GM19397 (cell line): ENCODE measurements at regions not wholly inside any gene's neighbourhood (a gene's known extent, or its start where the extent isn't known, plus 50 kb on each side); places are given as distances from the start of the nearest gene placed in this dataset.

ENCODE experiments used
- ATAC-seq: cut with Tn5 transposase; IDR thresholded peaks from one replicate; pipeline ENCODE4 v1.9.1; 2021; ENCODE audit warnings: mild to moderate bottlenecking, moderate library complexity; ENCODE audit not compliant: unreplicated experiment

DNA sequence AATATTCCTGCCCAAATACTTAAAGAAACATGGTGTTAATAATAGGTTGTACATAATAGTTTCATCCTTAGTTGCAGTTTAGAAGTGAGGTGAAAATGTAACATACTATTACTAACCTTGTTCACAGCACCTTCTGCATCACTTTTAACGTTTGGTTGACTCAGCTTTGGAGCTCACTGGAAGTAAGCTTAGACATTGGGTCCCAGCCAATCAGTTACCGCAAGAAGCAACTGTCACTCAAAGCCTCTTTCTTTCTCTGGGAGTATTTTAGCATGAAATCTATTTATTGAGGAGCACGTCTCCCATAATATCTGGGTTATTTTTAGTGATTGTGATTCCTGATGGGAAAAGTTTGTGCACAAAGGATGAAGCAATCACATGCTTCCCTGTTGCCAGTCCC lies 472.6 kb downstream of the SNAPC1 start:
- no peak for ATAC-seq

DNA sequence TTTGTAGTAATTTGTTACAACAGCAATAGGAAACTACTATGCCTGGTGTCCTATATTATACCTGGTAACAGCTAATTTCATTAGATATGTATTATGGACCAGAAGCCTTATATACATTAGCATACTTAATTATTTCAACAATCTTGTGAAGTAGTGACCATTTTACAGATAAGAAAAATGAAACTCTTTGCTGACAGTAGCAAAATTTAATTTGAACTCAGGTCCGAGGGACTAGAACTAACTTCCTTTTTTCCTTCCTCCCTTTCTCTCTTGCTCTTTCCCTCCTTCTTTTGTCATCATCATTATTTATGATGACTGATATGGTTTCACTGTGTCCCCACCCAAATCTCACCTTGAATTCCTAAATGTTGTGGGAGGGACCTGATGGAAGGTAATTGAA lies 482.0 kb downstream of the SNAPC1 start:
- ATAC-seq, result no peak

DNA sequence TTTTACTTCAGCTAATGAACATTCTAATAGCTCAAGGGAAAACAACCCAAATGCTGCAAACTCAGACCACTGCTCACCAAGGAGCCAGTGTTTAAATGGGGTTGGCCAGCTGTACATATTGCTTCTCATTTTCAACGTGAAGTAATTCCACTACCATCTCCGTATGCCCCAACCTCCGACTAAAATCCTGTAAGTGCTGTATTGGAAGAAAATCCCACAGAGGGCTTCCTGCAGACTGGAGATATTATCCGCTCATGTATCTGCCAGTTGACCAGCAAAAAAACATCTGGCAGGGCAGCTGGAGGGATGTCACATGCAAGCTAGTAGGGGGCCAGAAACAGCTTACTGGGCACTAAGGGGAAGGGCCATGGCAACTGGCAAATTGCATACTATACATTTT lies 485.0 kb downstream of the SNAPC1 start:
- no peak for ATAC-seq

- no peak for ATAC-seq
These were observed 489.0 kb downstream of the SNAPC1 start for GRCh38 chr14:62251237-62251636.

DNA sequence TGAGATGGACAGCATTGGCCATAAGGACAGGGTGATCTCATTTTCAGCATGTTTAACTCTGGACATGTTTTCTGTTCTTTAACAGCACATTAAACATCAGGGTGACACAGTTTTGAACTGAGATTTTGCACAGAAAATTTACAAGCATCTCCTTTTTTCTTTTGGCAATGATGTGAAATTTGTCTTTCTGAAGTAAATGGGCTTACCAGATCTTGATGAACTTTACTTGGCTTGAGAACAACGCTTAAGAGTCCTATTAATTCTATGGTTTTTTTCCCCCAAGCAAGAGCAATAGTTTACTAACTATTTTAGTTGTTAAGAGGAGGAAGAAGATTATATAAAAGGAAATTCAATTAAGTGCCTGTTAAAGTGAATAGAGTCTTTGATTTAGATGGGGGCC lies 491.0 kb downstream of the SNAPC1 start:
- no peak for ATAC-seq

DNA sequence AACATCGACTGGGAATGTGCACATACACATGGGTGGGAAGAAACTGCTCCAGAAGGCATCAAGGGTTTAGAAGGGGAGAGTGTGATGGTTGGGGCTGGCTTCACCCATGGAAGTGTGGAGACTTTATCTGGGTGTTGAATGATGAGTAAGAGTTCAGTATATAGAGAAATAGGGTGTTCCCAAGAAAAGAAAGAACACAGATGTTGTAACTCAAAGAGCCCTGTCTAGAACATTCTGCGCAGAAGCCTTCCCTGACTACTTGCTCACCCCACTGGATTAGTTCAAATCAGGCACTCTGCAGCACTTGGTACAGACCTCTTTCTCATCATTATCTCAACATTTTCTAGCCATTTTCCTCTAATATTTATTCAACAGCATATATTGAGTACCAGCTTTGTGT lies 491.7 kb downstream of the SNAPC1 start:
- ATAC-seq, result no peak

DNA sequence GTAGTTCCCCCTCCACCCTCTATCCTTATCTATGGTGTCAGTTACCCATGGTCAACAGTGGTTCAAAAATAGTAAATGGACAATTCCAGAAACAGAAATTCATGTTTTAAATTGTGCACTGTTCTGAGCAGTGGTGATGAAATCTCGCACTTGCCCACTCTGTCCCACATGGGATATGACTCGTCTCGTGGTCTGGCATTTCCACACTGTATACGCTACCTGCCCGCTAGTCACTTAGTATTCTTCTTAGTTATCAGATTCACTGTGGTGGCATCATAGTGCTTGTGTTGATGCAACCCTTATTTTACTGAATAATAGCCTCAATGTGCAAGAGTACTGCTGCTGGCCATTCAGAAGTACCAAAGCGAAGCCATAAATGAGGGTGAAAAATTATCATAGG lies 507.0 kb downstream of the SNAPC1 start:
- no peak for ATAC-seq

GRCh38 chr14:62270236-62270635 lies 508.0 kb downstream of the SNAPC1 start:
- ATAC-seq, result no peak

- ATAC-seq, result no peak
These were observed 518.1 kb downstream of the SNAPC1 start for GRCh38 chr14:62280366-62280765.

DNA sequence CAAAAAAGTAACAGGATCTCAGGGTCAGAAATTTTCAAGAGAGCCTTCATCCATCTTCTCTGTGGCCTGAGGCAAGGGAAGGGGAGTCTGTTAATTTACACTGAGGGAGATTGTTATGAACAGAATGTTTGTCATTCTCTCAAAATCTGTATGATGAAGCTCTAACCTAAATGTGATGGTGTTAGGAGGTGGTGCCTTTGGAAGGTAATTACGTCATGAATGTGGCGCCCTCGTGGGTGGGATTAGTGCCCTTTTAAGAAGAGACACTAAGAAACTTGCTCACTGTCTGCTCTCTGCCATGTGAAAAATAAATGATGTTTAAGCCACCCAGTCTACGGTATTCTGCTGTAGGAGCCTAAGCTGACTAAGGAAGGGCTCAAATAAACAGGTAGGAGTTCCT lies 521.6 kb downstream of the SNAPC1 start:
- no peak for ATAC-seq

GRCh38 chr14:62289471-62289870 lies 527.3 kb downstream of the SNAPC1 start:
- no peak for ATAC-seq

GRCh38 chr14:62301080-62301479 lies 538.9 kb downstream of the SNAPC1 start:
- no peak for ATAC-seq

- no peak for ATAC-seq
These were observed 539.7 kb downstream of the SNAPC1 start for GRCh38 chr14:62301911-62302310.

DNA sequence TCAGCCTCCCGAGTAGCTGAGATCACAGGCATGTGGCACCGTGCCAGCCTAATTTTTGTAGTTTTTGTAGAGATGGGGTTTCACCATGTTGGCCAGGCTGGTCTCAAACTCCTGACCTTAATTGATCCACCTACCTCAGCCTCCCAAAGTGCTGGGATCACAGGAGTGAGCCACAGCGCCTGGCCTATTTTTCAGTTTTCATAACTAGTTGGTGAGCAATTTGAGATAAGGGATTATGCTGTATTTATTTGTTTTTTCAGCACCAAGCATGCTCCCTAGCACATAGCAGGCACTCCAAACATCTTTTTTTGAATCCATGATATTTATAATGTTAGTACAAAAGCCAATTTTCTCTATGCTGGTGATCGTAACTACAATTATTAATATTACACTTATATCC lies 541.2 kb downstream of the SNAPC1 start:
- no peak for ATAC-seq

DNA sequence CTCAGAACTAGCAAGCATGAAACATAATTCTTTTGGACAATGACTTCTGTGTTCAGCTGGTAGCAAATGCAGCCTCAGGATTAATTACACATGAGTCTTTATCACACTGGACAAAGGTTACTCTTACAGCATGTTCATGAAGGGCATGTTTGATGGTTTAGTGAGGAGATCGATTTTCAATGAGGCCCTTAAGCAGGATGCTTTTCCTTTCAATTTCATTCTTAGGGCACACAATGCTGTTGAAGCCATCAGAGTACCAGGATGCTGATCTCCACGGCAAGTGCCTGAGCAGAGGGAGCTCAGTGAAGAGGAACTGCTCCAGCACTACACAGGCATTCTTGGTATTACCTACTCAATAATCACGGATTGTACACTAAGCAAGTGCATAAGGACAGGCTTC lies 542.0 kb downstream of the SNAPC1 start:
- ATAC-seq, result no peak

DNA sequence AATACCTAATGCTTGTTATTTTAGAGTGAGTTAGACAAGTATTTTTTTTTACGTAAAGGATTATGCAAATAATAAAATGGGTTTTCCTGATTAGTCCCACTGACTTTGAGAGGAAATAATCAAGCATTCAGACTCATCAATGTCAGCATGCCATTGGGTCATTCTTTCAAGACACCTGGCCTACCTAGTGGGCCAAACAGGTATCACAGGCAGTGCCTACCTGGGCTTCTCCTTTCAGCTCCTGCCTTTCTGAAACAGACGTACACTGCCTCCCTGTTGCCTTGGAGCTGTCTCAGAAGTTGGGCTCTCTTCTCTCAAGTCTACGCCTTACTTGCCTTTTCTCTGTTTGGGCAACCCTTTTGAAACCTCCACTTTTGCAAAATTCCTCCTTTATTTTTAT lies 545.6 kb downstream of the SNAPC1 start:
- ATAC-seq, result no peak

DNA sequence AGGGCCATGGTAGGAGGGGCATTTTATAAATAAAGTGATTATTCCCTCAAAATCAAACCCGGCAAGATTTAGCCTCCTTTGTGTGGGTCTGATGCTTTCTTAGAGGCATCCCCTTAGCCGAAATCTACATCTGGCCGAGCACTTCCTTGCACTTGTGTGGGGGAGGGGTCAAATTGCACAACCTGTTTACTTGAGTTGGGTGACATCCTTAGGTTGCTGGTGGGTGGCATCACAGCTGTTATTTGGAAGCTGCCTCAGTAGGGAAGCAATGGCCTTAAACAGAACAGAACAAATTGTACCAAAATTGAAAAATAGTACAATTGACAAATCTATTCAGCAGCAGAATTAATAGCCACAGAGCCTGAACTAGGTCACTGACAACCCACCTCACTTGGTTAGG lies 546.1 kb downstream of the SNAPC1 start:
- no peak for ATAC-seq

GRCh38 chr14:62308891-62309290 lies 546.7 kb downstream of the SNAPC1 start:
- ATAC-seq, result no peak

- ATAC-seq, result no peak
These were observed 551.0 kb downstream of the SNAPC1 start for GRCh38 chr14:62313212-62313611.

- ATAC-seq, result no peak
These were observed 552.0 kb downstream of the SNAPC1 start for GRCh38 chr14:62314221-62314620.

GRCh38 chr14:62314871-62315270 lies 552.7 kb downstream of the SNAPC1 start:
- ATAC-seq, result no peak

GRCh38 chr14:62315631-62316030 lies 553.4 kb downstream of the SNAPC1 start:
- ATAC-seq, result no peak

DNA sequence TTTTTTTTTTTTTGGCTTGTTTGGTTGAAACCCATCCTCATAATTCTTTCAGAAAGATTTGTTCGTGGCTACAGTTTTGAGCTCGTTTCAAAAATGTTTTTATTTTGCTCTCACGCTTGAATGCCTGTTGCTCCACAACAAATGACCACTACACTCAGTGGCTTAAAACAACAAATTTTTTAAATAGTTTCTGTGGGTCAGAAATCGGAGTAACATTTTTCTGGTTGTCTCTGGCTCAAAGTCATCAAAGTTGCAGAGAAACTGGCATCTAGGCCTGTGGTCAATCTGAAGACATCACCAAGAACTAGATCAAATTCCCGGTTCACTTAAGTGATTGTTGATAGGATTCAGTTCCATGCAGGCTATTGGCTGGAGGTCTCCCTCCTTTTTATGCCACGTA lies 560.0 kb downstream of the SNAPC1 start:
- no peak for ATAC-seq

DNA sequence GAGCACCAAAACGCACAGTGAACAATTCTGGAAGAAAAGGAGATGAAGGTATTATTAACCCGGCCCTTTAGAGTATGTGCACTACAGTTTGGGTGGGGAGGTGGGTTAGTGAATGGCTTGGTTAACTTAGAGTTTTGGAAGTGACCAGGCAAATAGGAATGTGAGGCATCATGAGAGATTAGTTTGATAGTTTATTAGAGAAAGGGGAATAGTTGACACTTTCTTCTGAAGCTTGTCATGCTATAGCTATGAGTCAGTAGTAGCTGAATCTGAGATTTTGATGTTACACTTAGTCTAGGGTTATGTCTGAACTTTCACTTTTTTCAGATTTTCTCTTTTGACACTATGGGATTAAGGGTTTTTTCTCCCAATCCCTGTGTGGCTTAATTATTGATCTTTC lies 567.2 kb downstream of the SNAPC1 start:
- no peak for ATAC-seq
